Prostate gland (tissue), 2 donors: ENCODE measurements at regions not wholly inside any gene's neighbourhood (a gene's known extent, or its start where the extent isn't known, plus 50 kb on each side); places are given as distances from the start of the nearest gene placed in this dataset.

Experiments used
- DNase-seq: peaks from one replicate; pipeline ENCODE4 v3.0.0-alpha.2; 2019; ENCODE audit warnings: low spot score
- H3K27ac ChIP-seq, 2 donors: fragments of 200-600 bp; sonication (generic); 2 replicates each; pipeline ENCODE4 v1.5.1; 2017 to 2019
- H3K27me3 ChIP-seq: fragments of 200-600 bp; sonication (generic); replicated peaks from 2 replicates; pipeline ENCODE4 v1.5.1; 2019; ENCODE audit not compliant: insufficient read depth
- H3K36me3 ChIP-seq, 2 donors: fragments of 200-600 bp; sonication (generic); 1 replicate in 1 of 2; 2 replicates in 1 of 2; pipeline versions ENCODE4 v1.5.1 to v1.8.1; 2017 to 2019
- H3K4me1 ChIP-seq: fragments of 200-600 bp; sonication (generic); replicated peaks from 2 replicates; pipeline ENCODE4 v1.5.1; 2019
- H3K4me3 ChIP-seq, 2 donors: fragments of 200-600 bp; sonication (generic); 2 replicates each; pipeline ENCODE4 v1.5.1; 2017 to 2019
- H3K9me3 ChIP-seq: fragments of 200-600 bp; sonication (generic); 2 replicates; pipeline ENCODE4 v1.5.1; 2017
- POLR2A ChIP-seq: fragments of 450-650 bp; IDR thresholded peaks from one replicate; pipeline ENCODE4 v1.6.1; 2016; ENCODE audit warnings: antibody characterized with exemption, mild to moderate bottlenecking
- POLR2AphosphoS5 ChIP-seq: sonication (generic); formaldehyde crosslinking; IDR thresholded peaks from one replicate; pipeline ENCODE4 v1.6.1; 2017; ENCODE audit warnings: antibody characterized with exemption
- WGBS: methylation state at CpG from one replicate; pipeline ENCODE4 v1.1.5; 2018; 5-methylcytosine and 5-hydroxymethylcytosine counted together
- intact Hi-C: fragments of 100-400 bp; cut with DNase I; formaldehyde crosslinking; loops from one replicate; pipeline ENCODE4 v1.14.2; 2022
- TF ChIP-seq, protein P1 (sequence below), 4 experiments: fragments of 200-600 bp in 2 of 4; fragments of 450-650 bp in 2 of 4; sonication (generic) in 2 of 4; IDR thresholded peaks; 1 replicate in 3 of 4; 2 replicates in 1 of 4; pipeline ENCODE4 v1.5.1; 2016 to 2019; ENCODE audit warnings: antibody characterized with exemption in 4 of 4, mild to moderate bottlenecking in 2 of 4, moderate library complexity in 2 of 4

DNA sequence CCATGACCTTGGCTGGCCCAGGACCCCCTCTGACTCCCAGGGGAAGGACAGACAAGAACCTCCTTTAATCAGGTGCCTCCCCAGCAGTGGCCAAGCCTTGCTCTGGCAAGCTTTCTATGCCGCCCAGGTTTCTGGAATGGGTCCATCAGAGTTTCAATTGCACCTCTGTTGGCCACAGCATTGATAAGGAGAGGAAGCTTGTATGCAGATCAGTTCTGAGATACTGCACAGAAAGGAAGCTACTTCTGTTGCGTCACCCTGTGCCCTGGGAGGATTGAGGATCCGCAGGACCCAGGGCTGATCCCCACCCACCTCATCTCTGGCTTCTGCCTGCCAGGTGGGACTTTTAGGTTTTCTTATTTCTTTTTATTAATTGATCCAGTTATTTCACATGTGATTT is 167.2 kb downstream of the TFAP2C start:
- Histone ChIP-seq H3K4me3 (no peak overlapping the region), H3K27me3 (no peaks in the 10 kb centered on the region), H3K27ac (no peak overlapping the region), H3K9me3 (no peaks in the 10 kb centered on the region), H3K36me3 (no peaks in the 10 kb centered on the region), H3K4me1 (no peaks in the 10 kb centered on the region)
- DNase-seq = no peak
- TF ChIP-seq, protein P1, sequence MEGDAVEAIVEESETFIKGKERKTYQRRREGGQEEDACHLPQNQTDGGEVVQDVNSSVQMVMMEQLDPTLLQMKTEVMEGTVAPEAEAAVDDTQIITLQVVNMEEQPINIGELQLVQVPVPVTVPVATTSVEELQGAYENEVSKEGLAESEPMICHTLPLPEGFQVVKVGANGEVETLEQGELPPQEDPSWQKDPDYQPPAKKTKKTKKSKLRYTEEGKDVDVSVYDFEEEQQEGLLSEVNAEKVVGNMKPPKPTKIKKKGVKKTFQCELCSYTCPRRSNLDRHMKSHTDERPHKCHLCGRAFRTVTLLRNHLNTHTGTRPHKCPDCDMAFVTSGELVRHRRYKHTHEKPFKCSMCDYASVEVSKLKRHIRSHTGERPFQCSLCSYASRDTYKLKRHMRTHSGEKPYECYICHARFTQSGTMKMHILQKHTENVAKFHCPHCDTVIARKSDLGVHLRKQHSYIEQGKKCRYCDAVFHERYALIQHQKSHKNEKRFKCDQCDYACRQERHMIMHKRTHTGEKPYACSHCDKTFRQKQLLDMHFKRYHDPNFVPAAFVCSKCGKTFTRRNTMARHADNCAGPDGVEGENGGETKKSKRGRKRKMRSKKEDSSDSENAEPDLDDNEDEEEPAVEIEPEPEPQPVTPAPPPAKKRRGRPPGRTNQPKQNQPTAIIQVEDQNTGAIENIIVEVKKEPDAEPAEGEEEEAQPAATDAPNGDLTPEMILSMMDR (IDR thresholded peaks at IDR 0.05) = no peak
- TF ChIP-seq POLR2AphosphoS5 (no peak), POLR2A (no peak)
- 30% methylated on average over 3 of the region's 3 CpGs for WGBS
- intact Hi-C loops = no loop called here

DNA sequence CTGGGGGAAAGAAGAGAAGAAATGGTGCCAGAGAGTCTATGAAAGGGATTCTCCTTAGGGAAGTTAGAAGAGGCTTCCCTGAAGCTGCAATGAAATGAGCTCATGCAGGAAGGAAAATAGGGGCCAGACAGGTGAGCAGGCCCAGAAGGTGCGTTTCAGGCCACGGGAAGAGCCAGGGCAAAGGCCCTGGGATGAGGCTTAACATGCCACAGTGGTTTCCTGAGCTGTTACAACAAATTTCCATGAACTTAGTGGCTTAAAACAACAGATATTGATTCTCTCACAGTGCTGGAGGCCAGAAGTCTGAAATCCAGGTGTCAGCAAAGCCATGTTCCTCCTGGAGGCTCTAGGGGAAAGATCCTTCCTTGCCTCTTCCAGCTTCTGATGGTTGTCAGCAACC is 167.9 kb downstream of the TFAP2C start:
- no peaks in the 10 kb centered on the region for H3K27me3 ChIP-seq
- no peak for DNase-seq
- H3K9me3 ChIP-seq = no peaks in the 10 kb centered on the region
- H3K36me3 ChIP-seq = no peaks in the 10 kb centered on the region
- no peaks in the 10 kb centered on the region for H3K4me1 ChIP-seq
- WGBS = 81% methylated on average over 2 of the region's 2 CpGs
- no peak overlapping the region for H3K27ac ChIP-seq
- intact Hi-C loops = no loop called here
- H3K4me3 ChIP-seq = no peak overlapping the region
- TF ChIP-seq, protein P1 (IDR thresholded peaks at IDR 0.05) = no peak
- TF ChIP-seq POLR2AphosphoS5 = no peak
- no peak for TF ChIP-seq POLR2A

DNA sequence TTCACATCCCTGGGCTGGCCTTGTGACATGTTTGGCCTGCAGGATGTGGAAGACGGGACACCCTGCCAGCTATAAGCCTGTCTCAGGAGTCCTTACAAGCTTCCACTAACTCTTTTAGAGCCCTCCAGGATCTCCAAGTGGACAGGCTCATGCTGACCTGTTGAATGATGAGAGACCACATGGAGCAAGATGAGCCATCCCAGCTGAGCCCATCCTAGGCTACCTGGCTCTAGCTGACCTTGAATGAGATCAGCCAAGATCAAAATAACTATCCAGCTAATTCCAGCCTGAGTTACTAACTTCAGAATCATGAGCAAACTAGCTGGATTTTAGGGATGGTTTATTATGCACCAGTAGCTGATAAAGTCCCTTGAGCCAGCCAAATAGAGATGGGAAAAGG is 169.5 kb downstream of the TFAP2C start:
- Histone ChIP-seq H3K9me3 (no peaks in the 10 kb centered on the region), H3K27me3 (no peaks in the 10 kb centered on the region), H3K4me3 (no peak overlapping the region), H3K4me1 (no peaks in the 10 kb centered on the region), H3K27ac (no peak overlapping the region), H3K36me3 (no peaks in the 10 kb centered on the region)
- no peak for DNase-seq
- TF ChIP-seq POLR2AphosphoS5 (no peak), POLR2A (no peak)
- TF ChIP-seq, protein P1 (IDR thresholded peaks at IDR 0.05) = no peak
- 100% methylated on average over 1 of the region's 1 CpG for WGBS
- intact Hi-C loops = no loop called here

DNA sequence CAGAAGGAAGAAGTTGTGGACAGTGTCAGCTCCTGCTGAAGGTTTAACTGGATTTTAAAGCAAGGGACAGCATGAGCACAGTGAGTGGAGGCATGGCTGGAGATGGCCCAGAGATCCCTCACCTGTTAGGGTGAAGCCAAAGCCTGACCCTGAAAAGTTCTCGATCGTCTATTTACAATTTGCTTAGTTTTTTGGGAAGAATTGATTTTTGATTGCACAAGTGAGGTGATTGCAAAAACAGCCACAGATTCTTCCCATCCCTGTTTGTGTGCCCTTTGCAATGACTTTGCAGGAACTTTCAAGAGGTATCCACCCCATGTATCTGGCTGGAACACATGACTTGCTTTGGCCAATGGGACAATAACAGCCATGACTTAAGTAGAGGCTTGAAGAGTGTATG is 170.1 kb downstream of the TFAP2C start:
- Histone ChIP-seq H3K4me3 (no peak overlapping the region), H3K4me1 (no peaks in the 10 kb centered on the region), H3K27ac (no peak overlapping the region), H3K36me3 (no peaks in the 10 kb centered on the region), H3K9me3 (no peaks in the 10 kb centered on the region), H3K27me3 (no peaks in the 10 kb centered on the region)
- WGBS = 98% methylated on average over 2 of the region's 2 CpGs
- TF ChIP-seq POLR2A (no peak), POLR2AphosphoS5 (no peak)
- TF ChIP-seq, protein P1 (IDR thresholded peaks at IDR 0.05) = no peak
- intact Hi-C loops = no loop called here
- DNase-seq = no peak

DNA sequence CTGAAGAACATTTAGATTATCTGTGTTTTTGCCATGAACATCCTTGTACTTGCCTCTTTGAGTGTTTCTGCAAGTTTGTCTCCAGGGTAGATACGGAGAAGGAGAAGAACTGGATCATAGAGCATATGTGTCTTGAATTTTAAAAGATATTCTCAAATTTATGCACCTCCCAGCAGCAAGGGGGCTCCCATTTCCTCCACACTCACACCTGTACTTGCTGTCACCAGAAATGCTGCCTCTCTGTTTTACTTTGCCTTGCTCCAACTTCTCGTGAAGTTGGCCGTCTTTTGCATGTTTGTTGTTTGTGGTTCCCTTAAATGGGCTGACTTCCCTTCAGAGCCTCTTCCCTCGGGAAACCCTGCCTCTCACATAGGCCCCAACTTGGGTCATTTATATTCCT is 171.0 kb downstream of the TFAP2C start:
- 48% methylated on average over 4 of the region's 4 CpGs for WGBS
- no peaks in the 10 kb centered on the region for H3K4me1 ChIP-seq
- no peak overlapping the region for H3K27ac ChIP-seq
- no peaks in the 10 kb centered on the region for H3K9me3 ChIP-seq
- no peak for DNase-seq
- no peak overlapping the region for H3K4me3 ChIP-seq
- TF ChIP-seq, protein P1 (IDR thresholded peaks at IDR 0.05) = no peak
- no peak for TF ChIP-seq POLR2AphosphoS5
- TF ChIP-seq POLR2A = no peak
- no peaks in the 10 kb centered on the region for H3K27me3 ChIP-seq
- intact Hi-C loops = no loop called here
- no peaks in the 10 kb centered on the region for H3K36me3 ChIP-seq
